DLD1 (cell line): ENCODE measurements at regions not wholly inside any gene's neighbourhood (a gene's known extent, or its start where the extent isn't known, plus 50 kb on each side); places are given as distances from the start of the nearest gene placed in this dataset.
"Not testable (repeated sequence)": the region's sequence is repeated elsewhere in the genome, so short reads cannot be mapped to it uniquely, and the experiment has no call there.

Experiments used
- in situ Hi-C: cut with HindIII; loops from 2 replicates; pipeline ENCODE4 v1.10.0; 2017; ENCODE audit warnings: low sequenced_read_pairs

DNA sequence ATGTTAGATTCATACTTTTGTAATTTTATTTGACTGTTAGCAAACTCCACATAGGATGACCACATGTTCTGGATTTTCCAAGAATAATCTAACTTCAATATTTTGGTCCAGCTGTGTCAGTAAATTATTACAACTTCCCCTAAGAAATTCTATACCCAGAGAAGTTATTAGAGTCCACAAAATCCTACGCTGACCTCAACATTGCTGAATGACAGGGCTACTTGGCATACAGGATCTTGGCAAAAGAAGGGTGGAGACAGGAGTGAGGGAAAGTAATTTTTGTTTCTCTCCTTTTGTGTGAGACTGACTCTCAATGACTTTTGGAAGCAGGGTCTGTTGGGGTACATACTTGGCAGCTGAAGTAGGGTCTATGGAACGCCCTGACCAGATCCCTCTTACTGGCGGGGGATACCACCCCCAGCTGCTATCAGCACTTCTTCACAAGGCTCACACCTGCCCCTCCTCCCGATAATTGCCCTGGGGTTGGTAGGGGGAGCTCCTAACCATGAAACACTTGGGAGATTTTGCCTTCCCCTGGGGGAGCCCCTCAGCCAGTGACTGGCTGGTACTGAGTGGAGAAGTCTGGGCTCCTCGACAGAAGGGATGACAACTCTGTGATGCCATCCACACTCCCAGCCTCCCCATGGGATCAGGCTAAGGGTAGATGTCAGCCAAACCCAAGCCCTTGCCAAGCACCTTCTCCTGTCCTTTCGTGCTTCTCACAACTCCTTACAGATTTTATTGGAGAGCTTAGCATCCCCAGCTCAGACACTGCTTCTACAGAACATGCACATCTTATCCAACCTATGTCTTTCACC is 110.6 kb upstream of the FHL2 start:
- in situ Hi-C loops, result no loop called here

DNA sequence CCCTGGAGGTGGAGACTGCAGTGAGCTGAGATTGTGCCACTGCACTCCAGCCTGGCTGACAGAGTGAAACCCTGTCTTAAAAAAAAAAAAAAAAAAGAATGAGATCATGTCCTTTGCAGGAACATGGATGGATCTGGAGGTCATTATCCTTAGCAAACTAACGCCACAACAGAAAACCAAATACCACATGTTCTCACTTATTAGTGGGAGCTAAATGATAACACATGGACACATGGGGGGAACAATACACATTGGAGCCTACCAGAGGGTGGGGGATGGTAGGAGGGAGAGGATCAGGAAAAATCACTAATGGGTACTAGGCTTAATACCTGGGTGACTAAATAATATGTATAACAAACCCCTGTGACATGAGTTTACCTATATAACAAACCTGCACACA is 108.0 kb upstream of the FHL2 start:
- in situ Hi-C loops, result not testable (repeated sequence)

DNA sequence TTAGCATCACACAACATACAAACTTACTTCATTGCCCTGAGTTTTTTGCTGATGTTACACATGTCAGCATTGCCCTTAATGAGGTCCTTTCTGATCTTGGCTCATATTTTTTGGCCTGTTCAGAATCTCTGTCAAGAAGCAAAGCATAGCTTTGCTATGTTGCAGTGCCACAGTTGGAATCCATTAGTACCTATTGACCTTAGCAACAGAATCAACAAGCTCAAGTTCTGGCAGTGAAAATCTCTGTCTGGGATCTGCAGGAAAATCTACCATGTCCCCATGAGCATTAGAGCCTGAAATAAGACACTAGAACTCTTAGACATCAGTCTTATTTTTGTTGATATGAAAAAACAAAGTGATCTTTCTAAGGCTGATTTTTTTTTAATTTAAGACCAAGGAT is 105.6 kb upstream of the FHL2 start:
- in situ Hi-C loops, result no loop called here

- in situ Hi-C loops, result no loop called here
Observed at GRCh38 chr2:105502625-105503334, 103.9 kb upstream of the FHL2 start.

DNA sequence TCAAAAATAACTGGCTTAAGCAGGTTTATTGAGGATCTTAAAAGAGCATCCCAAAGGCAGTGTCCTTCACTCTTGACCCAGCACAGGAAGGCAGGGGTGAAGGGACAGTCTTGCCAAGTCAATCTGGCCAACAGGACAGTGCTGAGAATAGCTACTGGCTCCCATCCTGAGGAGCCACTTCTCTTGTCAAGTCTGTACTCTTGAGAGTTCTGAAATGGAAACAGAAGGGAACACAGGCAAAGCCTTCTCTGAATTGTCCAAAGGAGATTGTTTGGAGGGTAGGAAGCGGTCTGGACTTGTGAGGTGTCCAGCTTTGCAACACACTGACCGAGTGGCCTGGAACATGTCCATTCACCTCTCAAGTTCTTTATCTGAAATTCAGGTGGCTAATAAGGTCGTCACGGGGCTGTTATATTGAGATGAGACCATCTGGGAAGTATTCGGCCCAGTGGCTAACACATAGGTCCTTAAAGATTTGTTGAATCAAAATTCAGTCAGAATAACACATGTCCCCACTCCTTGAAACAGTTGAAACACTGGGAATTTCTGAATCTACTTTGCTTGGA is 99.5 kb upstream of the FHL2 start:
- in situ Hi-C loops, result no loop called here

DNA sequence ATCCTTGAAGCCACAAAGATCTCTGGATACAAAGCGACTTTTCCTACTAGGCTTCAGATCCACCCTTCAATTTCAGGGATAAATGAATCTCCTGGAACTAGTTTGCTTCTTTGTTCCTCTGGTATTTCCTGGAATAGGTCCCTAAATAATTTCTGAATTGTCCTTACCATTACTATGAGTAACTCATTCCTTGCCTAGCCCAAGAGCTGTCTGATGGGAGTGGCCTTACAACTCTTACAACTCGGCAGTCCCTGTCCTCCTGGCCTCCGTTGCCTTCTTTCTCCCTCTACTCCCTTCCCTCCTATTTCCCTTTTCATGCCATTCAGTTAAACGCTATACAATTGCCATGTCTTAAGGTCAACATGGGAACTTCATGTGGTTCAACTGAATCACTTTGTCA is 98.2 kb upstream of the FHL2 start:
- in situ Hi-C loops, result no loop called here

DNA sequence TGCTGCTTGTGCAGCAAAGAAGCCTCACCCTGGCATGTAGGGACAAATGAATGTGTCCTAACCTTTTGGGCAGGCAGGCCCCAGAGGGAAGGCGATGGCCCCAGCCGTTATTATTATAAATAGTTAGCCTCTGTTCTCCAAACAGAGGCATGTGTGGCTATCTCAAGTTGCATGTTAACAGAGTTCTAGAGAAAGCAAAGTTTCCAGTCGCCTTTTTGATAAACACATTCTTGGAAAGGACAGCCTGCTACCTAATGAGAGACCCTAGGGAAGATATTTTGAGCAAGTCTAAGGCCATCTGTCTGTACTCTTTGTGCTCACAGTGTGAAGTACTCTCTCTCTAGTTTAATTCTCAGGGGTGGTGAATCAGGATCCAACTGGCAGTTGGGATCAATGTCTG is 97.4 kb upstream of the FHL2 start:
- in situ Hi-C loops, result no loop called here

- in situ Hi-C loops, result no loop called here
Observed at GRCh38 chr2:105494683-105495425, 96.0 kb upstream of the FHL2 start.

DNA sequence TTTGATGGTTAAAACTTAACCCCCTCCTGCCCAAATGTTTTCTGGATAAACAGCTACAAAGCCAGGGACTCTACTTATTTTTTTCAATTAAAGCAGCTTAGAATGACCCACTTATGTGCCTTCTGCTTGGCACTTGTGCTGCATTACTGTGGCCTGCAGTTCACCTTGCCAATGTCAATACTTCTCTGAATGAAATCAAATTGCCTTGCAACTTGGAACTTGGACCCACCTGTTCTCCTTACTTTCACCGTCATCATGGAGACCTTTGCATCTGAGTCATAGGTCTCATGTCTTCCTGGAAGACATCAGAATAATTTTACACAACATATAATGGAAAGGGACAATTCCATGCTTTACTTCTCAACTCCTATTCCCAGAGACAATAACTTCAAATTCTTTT is 92.1 kb upstream of the FHL2 start:
- in situ Hi-C loops, result no loop called here

DNA sequence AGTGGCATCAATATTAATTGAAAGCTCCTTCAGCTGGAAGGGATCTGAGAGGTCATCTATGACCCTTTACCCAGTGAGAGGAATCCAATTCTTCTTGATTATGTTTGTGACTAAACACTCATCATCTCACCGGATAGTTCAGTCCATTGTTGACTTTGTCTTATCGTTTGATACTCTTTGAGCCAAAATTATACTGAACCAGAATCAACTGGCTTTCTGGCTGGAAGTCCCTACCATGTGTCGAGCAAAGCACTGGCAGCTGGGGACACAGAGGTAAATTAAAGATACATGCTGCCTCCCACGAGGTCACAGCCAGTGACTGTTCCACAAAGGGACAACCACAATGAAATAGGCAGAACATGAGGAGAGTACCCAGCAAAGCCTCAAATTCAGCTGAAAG is 91.4 kb upstream of the FHL2 start:
- in situ Hi-C loops, result no loop called here

GRCh38 chr2:105489168-105489878 is 90.5 kb upstream of the FHL2 start:
- in situ Hi-C loops, result no loop called here

DNA sequence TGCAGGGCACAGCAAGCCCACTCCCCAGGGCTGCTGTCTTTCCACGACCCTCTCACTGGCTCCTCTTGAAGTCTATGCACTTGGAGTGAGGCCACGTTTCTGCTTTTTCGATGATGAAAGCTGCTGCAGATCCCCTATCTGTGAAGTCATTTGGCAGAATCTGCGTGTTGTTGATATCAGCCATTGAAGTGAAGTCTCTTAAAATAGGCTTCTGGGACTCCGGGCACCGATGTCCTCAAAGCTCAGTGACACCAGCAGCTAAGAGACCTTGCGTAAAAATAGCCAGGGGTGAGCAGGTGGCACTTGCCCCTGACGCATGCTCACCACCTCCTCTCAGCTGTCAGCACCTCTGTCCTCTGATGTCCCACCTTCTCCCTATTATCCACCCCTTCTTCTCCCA is 89.4 kb upstream of the FHL2 start:
- in situ Hi-C loops, result no loop called here

DNA sequence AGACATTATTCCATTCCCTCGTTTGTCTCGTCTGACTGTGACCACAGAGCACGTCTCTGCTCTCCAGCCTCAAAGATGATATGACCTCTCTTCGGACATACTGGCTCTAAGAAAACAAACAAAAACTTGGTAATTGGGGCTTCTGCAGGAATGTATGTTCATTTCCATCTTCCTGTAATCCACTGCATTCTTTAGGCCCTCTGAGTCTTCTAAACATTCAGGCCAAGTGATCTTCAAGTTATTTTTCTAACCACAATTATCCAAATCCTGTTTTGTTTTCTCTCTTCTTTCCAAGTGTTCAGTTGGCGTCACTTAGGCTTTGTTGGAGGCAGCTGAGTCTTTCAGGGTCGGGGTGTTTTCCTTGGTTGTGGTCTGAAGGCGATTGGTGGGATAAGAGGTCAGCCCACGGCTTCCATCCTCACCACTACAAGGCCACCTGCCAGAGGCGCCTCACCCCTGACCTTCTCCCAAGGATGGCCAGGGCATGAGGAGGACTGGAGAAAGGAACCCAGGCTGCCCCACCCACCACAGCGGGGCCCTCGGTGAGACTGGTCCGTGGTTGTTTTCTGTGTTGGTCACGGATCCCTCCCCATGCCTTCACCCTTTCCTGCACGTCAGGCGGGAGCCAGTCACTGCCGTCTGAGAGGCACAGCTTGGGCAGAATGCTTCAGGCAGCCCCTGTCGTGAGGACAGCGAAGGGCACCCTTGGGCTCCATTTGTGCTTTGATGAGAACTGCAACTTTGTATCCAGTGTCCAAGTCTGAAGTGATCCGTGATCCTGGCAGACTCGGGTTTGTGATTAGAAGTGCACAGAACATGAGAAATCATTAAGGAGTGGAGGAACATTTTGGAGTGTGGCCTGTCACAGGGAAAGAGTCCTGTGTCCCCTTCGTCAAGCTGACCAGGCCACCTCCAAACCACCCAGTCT is 88.6 kb upstream of the FHL2 start:
- in situ Hi-C loops, result no loop called here

GRCh38 chr2:105486762-105487141 is 87.9 kb upstream of the FHL2 start:
- in situ Hi-C loops, result no loop called here

GRCh38 chr2:105478670-105479069 is 79.8 kb upstream of the FHL2 start:
- in situ Hi-C loops, result no loop called here

DNA sequence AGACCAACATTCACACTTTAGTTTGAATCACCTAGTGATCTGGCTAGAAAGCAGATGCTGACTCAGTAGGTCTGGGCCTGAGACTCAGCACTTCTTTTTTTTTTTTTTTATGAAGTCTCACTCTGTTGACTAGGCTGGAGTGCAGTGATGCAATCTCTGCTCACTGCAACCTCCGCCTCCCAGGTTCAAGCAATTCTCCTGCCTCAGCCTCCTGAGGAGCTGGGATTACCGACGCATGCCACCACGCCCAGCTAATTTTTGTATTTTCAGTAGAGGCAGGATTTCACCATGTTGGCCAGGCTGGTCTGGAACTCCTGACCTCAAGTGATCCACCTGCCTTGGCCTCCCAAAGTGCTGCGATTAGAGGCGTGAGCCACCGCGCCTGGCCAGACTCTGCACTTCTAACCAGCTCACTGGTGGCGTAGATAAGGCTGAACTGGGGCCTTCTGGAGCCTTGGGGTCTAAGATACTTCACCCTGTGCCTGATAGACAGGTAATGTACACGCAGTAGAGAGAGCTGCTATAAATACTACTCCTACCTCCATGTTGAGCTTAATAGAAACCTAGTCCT is 78.3 kb upstream of the FHL2 start:
- in situ Hi-C loops, result not testable (repeated sequence)

DNA sequence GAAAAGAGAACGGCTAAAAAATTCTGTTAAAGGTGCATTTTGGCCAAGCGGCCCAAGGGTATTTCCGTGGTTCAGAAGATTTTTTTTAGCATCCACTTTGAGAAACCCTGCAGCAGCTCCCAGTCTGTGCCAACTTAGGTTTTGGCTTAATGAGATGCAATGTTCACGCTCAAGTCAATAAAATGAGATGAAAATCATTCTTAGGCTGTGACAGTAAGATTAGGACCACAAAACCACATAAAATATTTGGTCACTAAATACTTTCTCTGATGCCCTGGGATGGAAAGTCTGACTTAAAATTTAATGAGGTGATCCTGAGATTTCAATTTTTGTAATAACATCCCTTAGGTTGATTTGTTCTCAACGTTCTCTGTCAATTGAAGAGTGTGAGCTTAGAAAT is 74.2 kb upstream of the FHL2 start:
- in situ Hi-C loops, result no loop called here

DNA sequence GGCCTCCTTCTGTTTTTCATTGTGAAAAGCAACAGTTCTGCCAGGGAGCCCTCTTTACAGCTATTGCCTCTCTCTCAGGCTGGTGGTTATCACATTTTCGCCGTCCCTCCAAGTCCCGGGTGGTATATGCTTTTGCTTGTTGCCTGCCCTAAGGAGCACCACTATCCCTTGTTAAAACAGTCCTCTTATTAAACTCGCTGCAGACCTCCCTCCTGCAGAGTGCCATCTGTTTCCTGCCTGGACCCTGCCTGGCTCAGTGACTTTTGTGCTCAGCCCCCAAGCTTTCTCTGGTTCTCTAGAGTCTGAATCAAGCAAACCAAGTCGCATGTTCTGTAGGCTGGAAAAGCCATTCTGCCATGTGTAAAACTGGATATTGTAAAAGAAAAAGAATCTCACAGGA is 72.1 kb upstream of the FHL2 start:
- in situ Hi-C loops, result no loop called here

- in situ Hi-C loops, result no loop called here
Observed at GRCh38 chr2:105469781-105470180, 70.9 kb upstream of the FHL2 start.
